ENCODE measurements at regions not wholly inside any gene's neighbourhood (a gene's known extent, or its start where the extent isn't known, plus 50 kb on each side); places are given as distances from the start of the nearest gene placed in this dataset.

DNA sequence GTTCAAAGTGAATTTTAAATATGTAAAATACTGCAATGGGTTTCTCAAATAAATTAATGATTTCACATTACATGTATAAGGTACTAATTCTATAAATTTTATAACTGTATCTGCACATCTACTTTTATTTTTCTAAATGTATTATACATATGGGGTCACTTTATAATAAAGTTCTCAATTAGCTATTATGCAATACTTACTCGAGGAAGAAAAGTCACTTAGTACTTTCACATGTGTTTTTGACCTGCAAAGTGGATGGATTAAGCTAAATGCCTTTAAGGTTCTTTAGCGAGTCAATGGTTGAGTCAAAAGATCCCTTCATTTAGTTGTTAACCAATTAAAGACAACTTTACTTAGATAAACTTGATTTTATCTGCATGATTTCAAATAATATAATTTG lies 437.8 kb downstream of the ANKRD7 start:
- no peak overlapping the region for H3K4me3 Mint-ChIP-seq
- no peak overlapping the region for H3K27ac Mint-ChIP-seq
- DNase-seq (ENCODE audit: low spot score in 2 of 2): no peak
- peaks cover 19% of the 10 kb centered on the region for H3K9me3 Mint-ChIP-seq
- no peaks in the 10 kb centered on the region for H3K4me1 Mint-ChIP-seq
- no peak for ATAC-seq
- H3K36me3 Mint-ChIP-seq: no peaks in the 10 kb centered on the region

GRCh38 chr7:118664498-118664897 lies 440.0 kb downstream of the ANKRD7 start:
- H3K36me3 Mint-ChIP-seq: no peaks in the 10 kb centered on the region
- ATAC-seq: no peak
- H3K9me3 Mint-ChIP-seq: peaks cover 19% of the 10 kb centered on the region
- H3K27ac Mint-ChIP-seq: no peak overlapping the region
- H3K4me1 Mint-ChIP-seq: no peaks in the 10 kb centered on the region
- H3K4me3 Mint-ChIP-seq: no peak overlapping the region
- no peak for DNase-seq (ENCODE audit: low spot score in 2 of 2)

DNA sequence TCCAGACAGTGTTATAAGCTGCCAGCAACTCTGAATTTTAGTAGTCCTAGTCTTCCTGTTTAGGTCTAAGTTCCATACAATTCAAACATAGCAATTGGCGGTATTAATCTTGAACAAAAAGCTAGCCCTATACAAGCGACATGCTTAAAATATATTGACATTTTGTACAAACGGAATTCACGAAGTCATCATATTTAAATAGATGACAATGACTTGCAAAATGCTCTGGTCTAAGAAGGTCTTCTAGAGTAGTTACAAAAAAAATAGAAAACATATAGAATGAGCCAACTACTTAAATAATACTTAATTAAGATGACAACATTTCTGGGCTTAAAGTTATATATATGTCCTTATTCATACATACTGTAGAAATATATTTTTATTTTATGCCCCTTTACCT lies 446.6 kb downstream of the ANKRD7 start:
- H3K4me3 Mint-ChIP-seq: no peak overlapping the region
- H3K27ac Mint-ChIP-seq: no peak overlapping the region
- no peaks in the 10 kb centered on the region for H3K36me3 Mint-ChIP-seq
- no peak for ATAC-seq
- H3K9me3 Mint-ChIP-seq: peaks cover 11% of the 10 kb centered on the region
- no peak for DNase-seq (ENCODE audit: low spot score in 2 of 2)
- H3K4me1 Mint-ChIP-seq: no peaks in the 10 kb centered on the region

DNA sequence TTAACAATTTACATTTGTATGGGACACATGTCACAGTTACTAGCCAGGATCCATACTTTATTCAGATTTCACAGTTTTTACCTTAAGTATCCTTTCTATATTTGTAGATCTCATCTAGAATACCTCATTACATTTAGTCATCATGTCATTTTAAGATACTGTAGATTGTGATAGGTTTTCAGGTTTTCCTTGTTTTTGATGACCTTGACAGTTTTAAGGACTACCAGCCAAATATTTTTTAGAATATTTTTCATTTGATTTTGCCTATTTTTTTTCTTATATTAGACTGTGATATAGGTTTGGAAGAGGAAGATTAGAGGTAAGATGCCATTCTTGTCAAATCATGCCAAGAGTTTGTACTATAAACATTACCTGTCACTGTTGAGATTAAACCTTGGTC lies 460.3 kb downstream of the ANKRD7 start:
- Mint-ChIP-seq H3K27ac (no peak overlapping the region), H3K4me1 (no peaks in the 10 kb centered on the region), H3K36me3 (no peaks in the 10 kb centered on the region), H3K4me3 (no peak overlapping the region), H3K9me3 (peaks cover 19% of the 10 kb centered on the region)
- ATAC-seq: no peak
- DNase-seq (ENCODE audit: low spot score in 2 of 2): no peak

GRCh38 chr7:118689403-118689802 lies 464.9 kb downstream of the ANKRD7 start:
- Mint-ChIP-seq H3K4me1 (no peaks in the 10 kb centered on the region), H3K4me3 (no peak overlapping the region), H3K27ac (no peak overlapping the region), H3K9me3 (peaks cover 7% of the 10 kb centered on the region), H3K36me3 (no peaks in the 10 kb centered on the region)
- ATAC-seq (no peak), DNase-seq (ENCODE audit: low spot score in 2 of 2) (no peak)

GRCh38 chr7:118696879-118697278 lies 472.4 kb downstream of the ANKRD7 start:
- ATAC-seq: no peak
- H3K27ac Mint-ChIP-seq: no peak overlapping the region
- peaks cover 15% of the 10 kb centered on the region for H3K9me3 Mint-ChIP-seq
- no peak overlapping the region for H3K4me3 Mint-ChIP-seq
- H3K4me1 Mint-ChIP-seq: no peaks in the 10 kb centered on the region
- no peak for DNase-seq (ENCODE audit: low spot score in 2 of 2)
- no peaks in the 10 kb centered on the region for H3K36me3 Mint-ChIP-seq

DNA sequence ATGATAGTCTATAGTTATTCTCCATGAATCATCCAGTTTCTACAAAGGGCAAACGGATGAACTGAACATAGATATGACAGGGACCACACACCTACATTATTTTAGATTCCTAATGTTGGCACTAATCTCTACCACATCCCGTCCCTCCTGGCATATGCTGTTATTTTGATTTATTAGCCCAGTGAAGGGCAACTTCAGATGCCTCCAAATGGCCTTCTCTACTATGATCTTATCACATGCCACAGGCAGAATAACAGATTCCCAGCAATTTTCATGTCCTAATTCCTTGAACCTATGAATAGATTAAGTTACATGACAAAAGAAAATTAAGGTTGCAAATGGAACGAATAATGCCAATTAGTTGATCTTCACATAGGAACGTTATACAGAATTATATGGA lies 474.7 kb downstream of the ANKRD7 start:
- no peak overlapping the region for H3K27ac Mint-ChIP-seq
- no peaks in the 10 kb centered on the region for H3K4me1 Mint-ChIP-seq
- ATAC-seq (no peak), DNase-seq (ENCODE audit: low spot score in 2 of 2) (no peak)
- H3K36me3 Mint-ChIP-seq: no peaks in the 10 kb centered on the region
- peaks cover 12% of the 10 kb centered on the region for H3K9me3 Mint-ChIP-seq
- no peak overlapping the region for H3K4me3 Mint-ChIP-seq

- H3K27ac Mint-ChIP-seq: no peak overlapping the region
- DNase-seq (ENCODE audit: low spot score in 2 of 2): no peak
- peaks cover 3% of the 10 kb centered on the region for H3K9me3 Mint-ChIP-seq
- H3K4me3 Mint-ChIP-seq: no peak overlapping the region
- no peak for ATAC-seq
- H3K4me1 Mint-ChIP-seq: no peaks in the 10 kb centered on the region
- no peaks in the 10 kb centered on the region for H3K36me3 Mint-ChIP-seq
Measured at GRCh38 chr7:118708741-118709140, 484.2 kb downstream of the ANKRD7 start.

DNA sequence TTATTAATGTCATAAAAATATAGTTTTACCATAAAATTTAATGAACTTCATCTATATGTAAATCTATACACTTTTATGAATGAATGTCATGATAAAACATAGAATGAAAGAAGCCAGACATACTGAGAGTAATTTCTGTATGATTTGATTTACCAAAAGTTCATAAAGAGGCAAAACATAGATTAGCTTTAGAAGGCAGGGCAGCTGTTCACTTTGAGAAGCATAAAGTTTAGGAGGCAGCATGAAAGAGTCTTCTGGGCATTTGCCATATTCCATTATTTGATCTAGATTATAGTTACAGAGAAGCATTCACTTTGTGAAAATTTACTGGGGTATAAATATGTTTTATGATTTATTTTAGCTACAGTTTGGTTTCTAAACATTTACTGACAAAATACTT lies 487.2 kb downstream of the ANKRD7 start:
- no peak overlapping the region for H3K4me3 Mint-ChIP-seq
- H3K9me3 Mint-ChIP-seq: peaks cover 3% of the 10 kb centered on the region
- DNase-seq (ENCODE audit: low spot score in 2 of 2): no peak
- H3K4me1 Mint-ChIP-seq: no peaks in the 10 kb centered on the region
- ATAC-seq: no peak
- H3K27ac Mint-ChIP-seq: no peak overlapping the region
- no peaks in the 10 kb centered on the region for H3K36me3 Mint-ChIP-seq

GRCh38 chr7:118713039-118713438 lies 488.5 kb downstream of the ANKRD7 start:
- Mint-ChIP-seq H3K9me3 (peaks cover 7% of the 10 kb centered on the region), H3K27ac (no peak overlapping the region), H3K36me3 (no peaks in the 10 kb centered on the region), H3K4me3 (no peak overlapping the region), H3K4me1 (no peaks in the 10 kb centered on the region)
- ATAC-seq: no peak
- DNase-seq (ENCODE audit: low spot score in 2 of 2): no peak

DNA sequence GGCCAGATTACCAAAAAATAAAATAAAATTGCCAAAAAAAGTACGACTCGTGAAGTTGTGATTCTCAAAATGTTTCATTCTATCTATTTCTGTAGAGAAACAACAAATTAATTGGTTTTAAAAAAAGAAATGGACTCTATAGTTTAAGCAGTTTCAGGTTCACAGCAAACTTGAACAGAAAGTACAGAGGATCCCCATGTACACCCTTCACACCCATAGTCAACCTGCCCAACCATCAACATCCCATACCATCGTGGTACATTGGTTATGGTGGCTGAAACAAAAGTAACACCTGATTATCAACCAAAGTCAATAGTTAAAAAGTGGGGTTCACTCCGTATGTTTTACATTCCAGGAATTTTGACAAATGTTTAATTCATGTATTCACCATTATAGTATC lies 496.1 kb downstream of the ANKRD7 start:
- Mint-ChIP-seq H3K4me1 (no peaks in the 10 kb centered on the region), H3K36me3 (no peaks in the 10 kb centered on the region), H3K9me3 (peaks cover 4% of the 10 kb centered on the region), H3K4me3 (no peak overlapping the region), H3K27ac (no peak overlapping the region)
- DNase-seq (ENCODE audit: low spot score in 2 of 2): no peak
- ATAC-seq: no peak

- Mint-ChIP-seq H3K27ac (no peak overlapping the region), H3K36me3 (no peaks in the 10 kb centered on the region), H3K4me3 (no peak overlapping the region), H3K4me1 (no peaks in the 10 kb centered on the region), H3K9me3 (peaks cover 15% of the 10 kb centered on the region)
- ATAC-seq (no peak), DNase-seq (ENCODE audit: low spot score in 2 of 2) (no peak)
Measured at GRCh38 chr7:118731854-118732253, 507.4 kb downstream of the ANKRD7 start.

DNA sequence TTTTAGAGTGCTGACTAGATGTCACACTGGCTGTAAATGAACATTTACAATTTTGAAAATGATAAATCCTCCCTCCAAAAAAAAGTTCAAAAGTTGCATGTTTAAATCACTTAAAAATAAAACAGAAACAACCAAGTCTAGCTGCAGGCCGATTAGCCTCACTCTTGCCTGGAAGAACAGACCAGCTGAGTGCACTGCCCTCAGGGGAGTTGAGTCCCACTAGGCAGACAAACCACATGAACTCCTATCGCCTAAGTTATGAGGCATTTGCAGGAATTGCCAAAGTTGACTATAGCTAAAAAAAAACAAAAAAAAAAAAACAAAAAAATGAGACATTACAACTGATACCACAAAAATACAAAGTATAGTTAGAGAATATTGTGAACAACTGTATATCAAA lies 510.0 kb downstream of the ANKRD7 start:
- Mint-ChIP-seq H3K27ac (no peak overlapping the region), H3K4me1 (no peaks in the 10 kb centered on the region), H3K4me3 (no peak overlapping the region), H3K36me3 (no peaks in the 10 kb centered on the region), H3K9me3 (peaks cover 12% of the 10 kb centered on the region)
- ATAC-seq (no peak), DNase-seq (ENCODE audit: low spot score in 2 of 2) (no peak)

- no peaks in the 10 kb centered on the region for H3K36me3 Mint-ChIP-seq
- no peaks in the 10 kb centered on the region for H3K4me1 Mint-ChIP-seq
- ATAC-seq: no peak
- DNase-seq (ENCODE audit: low spot score in 2 of 2): no peak
- no peak overlapping the region for H3K27ac Mint-ChIP-seq
- peaks cover 17% of the 10 kb centered on the region for H3K9me3 Mint-ChIP-seq
- no peak overlapping the region for H3K4me3 Mint-ChIP-seq
Measured at GRCh38 chr7:118735441-118735840, 510.9 kb downstream of the ANKRD7 start.

DNA sequence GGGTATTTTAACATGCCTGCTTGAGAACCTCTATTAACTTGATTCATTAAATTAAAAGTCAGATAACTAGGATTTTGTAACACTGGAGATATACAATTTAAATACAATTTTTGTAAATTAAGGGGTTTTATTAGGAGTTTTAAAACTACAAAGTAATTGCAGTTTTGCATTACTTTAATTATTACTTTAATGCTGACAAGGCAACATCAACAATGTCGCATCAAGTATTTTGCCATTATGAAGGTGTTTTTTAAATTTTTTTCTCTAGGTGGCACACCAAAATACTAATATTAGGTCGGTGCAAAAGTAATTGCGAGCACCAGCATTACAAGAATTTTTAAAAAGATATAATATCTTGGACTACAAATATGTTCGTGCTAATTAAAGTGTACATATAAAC lies 513.4 kb downstream of the ANKRD7 start:
- no peak overlapping the region for H3K4me3 Mint-ChIP-seq
- no peaks in the 10 kb centered on the region for H3K4me1 Mint-ChIP-seq
- peaks cover 18% of the 10 kb centered on the region for H3K9me3 Mint-ChIP-seq
- H3K27ac Mint-ChIP-seq: no peak overlapping the region
- H3K36me3 Mint-ChIP-seq: no peaks in the 10 kb centered on the region
- ATAC-seq: no peak
- no peak for DNase-seq (ENCODE audit: low spot score in 2 of 2)

DNA sequence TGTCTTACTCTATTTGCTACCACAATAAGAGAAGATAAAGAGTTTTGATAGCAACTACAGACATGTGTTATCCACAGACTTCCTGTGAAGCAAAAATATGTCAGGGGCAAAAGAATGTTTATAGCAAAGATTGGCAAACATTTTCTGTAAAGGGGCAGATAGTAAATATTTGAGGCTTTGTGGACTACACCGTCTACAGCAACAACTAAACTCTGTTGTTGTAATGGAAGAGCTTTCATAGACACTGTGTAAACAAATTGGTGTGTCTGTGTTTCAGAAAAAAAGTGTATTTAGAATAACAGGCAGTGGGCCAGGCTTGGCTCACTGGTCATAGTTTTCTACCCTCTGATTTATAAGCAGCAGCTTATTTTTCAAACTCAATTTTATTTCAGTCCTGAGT lies 521.4 kb downstream of the ANKRD7 start:
- DNase-seq (ENCODE audit: low spot score in 2 of 2) (no peak), ATAC-seq (no peak)
- H3K4me1 Mint-ChIP-seq: no peaks in the 10 kb centered on the region
- no peak overlapping the region for H3K27ac Mint-ChIP-seq
- H3K9me3 Mint-ChIP-seq: peaks cover 12% of the 10 kb centered on the region
- no peaks in the 10 kb centered on the region for H3K36me3 Mint-ChIP-seq
- no peak overlapping the region for H3K4me3 Mint-ChIP-seq

DNA sequence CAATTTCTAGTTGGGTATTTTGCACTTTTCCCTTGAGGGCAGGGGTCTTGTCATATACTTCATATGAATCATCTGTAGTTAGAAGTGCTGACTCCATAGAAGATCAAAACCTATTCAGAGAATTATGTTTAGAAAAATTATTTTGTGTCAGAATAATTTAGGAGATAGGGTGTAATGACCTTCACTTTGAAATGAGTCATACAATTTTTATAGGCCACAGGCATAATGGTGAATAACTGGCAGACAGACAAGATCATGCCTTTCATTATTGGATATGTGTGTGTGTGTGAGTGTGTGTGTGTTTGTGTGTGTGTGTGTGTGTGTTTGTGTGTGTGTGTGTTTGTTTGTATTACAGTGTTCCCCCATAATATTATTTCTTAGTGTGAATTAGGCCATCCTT lies 523.0 kb downstream of the ANKRD7 start:
- Mint-ChIP-seq H3K36me3 (no peaks in the 10 kb centered on the region), H3K9me3 (peaks cover 8% of the 10 kb centered on the region), H3K4me3 (no peak overlapping the region), H3K4me1 (no peaks in the 10 kb centered on the region), H3K27ac (no peak overlapping the region)
- no peak for DNase-seq (ENCODE audit: low spot score in 2 of 2)
- no peak for ATAC-seq
